ENCODE measurements at regions not wholly inside any gene's neighbourhood (a gene's known extent, or its start where the extent isn't known, plus 50 kb on each side); places are given as distances from the start of the nearest gene placed in this dataset.
A peak's percentile ranks its signal among the peaks of the same experiment; 100 is the strongest.

- 71 to 94% (median 86%) methylated on average over 5 of the region's 5 CpGs for WGBS, 4 donors
- DNase-seq (peak in 1 of 5 donors; percentile 3), ATAC-seq (no peak)
- Histone ChIP-seq H3K9me3 (peaks cover 0 to 13% (median 6%) of the 10 kb centered on the region in 12 donors), H3K36me3 (no peaks in the 10 kb centered on the region), H3K27me3 (no peaks in the 10 kb centered on the region), H3K27ac (no peak overlapping the region), H3K4me3 (no peak overlapping the region), H3K4me1 (peaks cover 0 to 17% (median 2%) of the 10 kb centered on the region in 12 donors)
- TF ChIP-seq POLR2A (IDR thresholded peaks at IDR 0.05) (no peak), CTCF (IDR thresholded peaks at IDR 0.05) (no peak)
- intact Hi-C loops (cut with DNase I), result loop anchor here in 1 of 10 donors (5.0 kb wide), 1 partner anchor 38 kb away; no protein-coding TSS in a partner anchor
Measured at GRCh38 chr17:77875051-77875780, 83.3 kb upstream of the TNRC6C start.

GRCh38 chr17:77875881-77876509 lies 82.5 kb upstream of the TNRC6C start:
- no peak for TF ChIP-seq CTCF (IDR thresholded peaks at IDR 0.05)
- no peak for TF ChIP-seq POLR2A (IDR thresholded peaks at IDR 0.05)
- peaks cover 1 to 24% (median 9%) of the 10 kb centered on the region in 12 donors for H3K4me1 ChIP-seq
- WGBS, 4 donors, result 71 to 89% (median 85%) methylated on average over 2 of the region's 2 CpGs
- no peaks in the 10 kb centered on the region for H3K36me3 ChIP-seq
- DNase-seq (peak in 2 of 5 donors; percentile 6 to 11), ATAC-seq (no peak)
- no peaks in the 10 kb centered on the region for H3K27me3 ChIP-seq
- intact Hi-C loops (cut with DNase I), result loop anchor here in 1 of 10 donors (5.0 kb wide), 1 partner anchor 39 kb away; no protein-coding TSS in a partner anchor
- no peak overlapping the region for H3K27ac ChIP-seq
- H3K4me3 ChIP-seq, result no peak overlapping the region
- H3K9me3 ChIP-seq, result peaks cover 0 to 13% (median 6%) of the 10 kb centered on the region in 12 donors

GRCh38 chr17:77877036-77877435 lies 81.5 kb upstream of the TNRC6C start:
- intact Hi-C loops (cut with DNase I), result loop anchor here in 1 of 10 donors (5.0 kb wide), 1 partner anchor 40 kb away; no protein-coding TSS in a partner anchor
- 86 to 95% (median 90%) methylated on average over 3 of the region's 3 CpGs for WGBS, 4 donors

More at GRCh38 chr17:77877036-77877435, 81.5 kb upstream of the TNRC6C start:
- Histone ChIP-seq H3K4me1 (peaks cover 10 to 28% (median 20%) of the 10 kb centered on the region in 12 donors), H3K36me3 (no peaks in the 10 kb centered on the region), H3K27me3 (no peaks in the 10 kb centered on the region), H3K9me3 (peaks cover 0 to 13% (median 6%) of the 10 kb centered on the region in 12 donors), H3K4me3 (no peak overlapping the region), H3K27ac (no peak overlapping the region)
- TF ChIP-seq CTCF (IDR thresholded peaks at IDR 0.05) (no peak), POLR2A (IDR thresholded peaks at IDR 0.05) (no peak)
- DNase-seq, result no peak
- no peak for ATAC-seq
